Calu3 (cell line): ENCODE measurements at regions not wholly inside any gene's neighbourhood (a gene's known extent, or its start where the extent isn't known, plus 50 kb on each side); places are given as distances from the start of the nearest gene placed in this dataset.

ENCODE experiments used
- BruUV-seq: library from RNA; stranded (reverse); fragments of 400-500 nt; replicated peaks from 2 replicates; lab custom pipeline; 2021; lab: Mats Ljungman, UMichigan
- CTCF ChIA-PET: fragments of 300-600 bp; sonication (Branson Sonifier 250); formaldehyde crosslinking; loops from one replicate; lab custom pipeline; 2022; ENCODE audit warnings: antibody characterized with exemption; lab: Charles Lee
- DNase-seq: peaks from one replicate; pipeline ENCODE4 v3.0.0; 2022
- H3K27ac Mint-ChIP-seq: one replicate; pipeline ENCODE4 v1.8.0; 2022; ENCODE audit warnings: mixed read lengths; ENCODE audit not compliant: unreplicated experiment
- H3K27me3 Mint-ChIP-seq: one replicate; pipeline ENCODE4 v1.8.0; 2022; ENCODE audit warnings: mixed read lengths; ENCODE audit not compliant: unreplicated experiment
- H3K36me3 Mint-ChIP-seq: one replicate; pipeline ENCODE4 v1.8.0; 2022; ENCODE audit warnings: mild to moderate bottlenecking, moderate library complexity, mixed read lengths; ENCODE audit not compliant: insufficient read depth, unreplicated experiment
- H3K4me1 Mint-ChIP-seq: one replicate; pipeline ENCODE4 v1.8.0; 2022; ENCODE audit warnings: mild to moderate bottlenecking, low read depth, mixed read lengths; ENCODE audit not compliant: unreplicated experiment
- H3K4me3 Mint-ChIP-seq: one replicate; pipeline ENCODE4 v1.8.0; 2022; ENCODE audit warnings: mild to moderate bottlenecking, low read depth, moderate library complexity, mixed read lengths; ENCODE audit not compliant: unreplicated experiment
- H3K9me3 Mint-ChIP-seq: one replicate; pipeline ENCODE4 v1.8.0; 2022; ENCODE audit warnings: low read depth, mixed read lengths; ENCODE audit not compliant: unreplicated experiment
- intact Hi-C: fragments of 100-400 bp; cut with micrococcal nuclease; formaldehyde crosslinking; loops from one replicate; pipeline ENCODE4 v1.10.0; 2022; ENCODE audit not compliant: unreplicated experiment
- TF ChIP-seq, protein P1 (sequence below): fragments of 200-600 bp; IDR thresholded peaks from one replicate; pipeline ENCODE4 v1.8.0; 2022; ENCODE audit warnings: antibody characterized with exemption; ENCODE audit not compliant: unreplicated experiment

DNA sequence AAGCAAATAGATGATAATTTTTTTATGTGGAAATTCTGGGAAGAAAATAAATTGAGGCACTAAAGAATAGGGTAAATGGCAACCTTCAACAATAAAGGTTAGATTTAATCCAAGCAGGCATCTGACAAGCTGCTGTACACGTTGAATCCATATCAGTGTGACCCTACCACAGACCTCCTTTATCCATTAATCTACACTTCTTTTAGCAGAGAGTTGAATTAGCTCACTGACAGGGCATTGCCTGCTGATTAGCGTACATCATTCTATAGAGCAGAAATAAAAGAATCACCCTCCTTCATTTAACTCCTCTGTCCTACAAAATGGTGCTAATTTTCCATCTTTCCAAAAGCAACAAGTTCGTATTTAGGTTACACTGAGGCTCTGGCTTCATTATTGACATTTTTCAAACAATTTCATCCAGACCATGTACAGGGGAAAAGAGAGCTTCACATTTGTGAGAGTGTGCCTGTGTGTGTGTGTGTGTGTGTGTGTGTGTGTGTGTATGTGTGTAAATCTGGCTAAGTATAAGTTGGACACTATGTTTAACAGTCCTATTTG, 356.0 kb downstream of the TFEC start:
- BruUV-seq, result no TSS peak
- CTCF ChIA-PET, result no interaction called here
- Mint-ChIP-seq H3K4me3 (no peak overlapping the region), H3K36me3 (no peaks in the 10 kb centered on the region), H3K9me3 (no peaks in the 10 kb centered on the region), H3K27me3 (no peaks in the 10 kb centered on the region), H3K27ac (no peak overlapping the region), H3K4me1 (peaks cover 24% of the 10 kb centered on the region)
- TF ChIP-seq, protein P1, sequence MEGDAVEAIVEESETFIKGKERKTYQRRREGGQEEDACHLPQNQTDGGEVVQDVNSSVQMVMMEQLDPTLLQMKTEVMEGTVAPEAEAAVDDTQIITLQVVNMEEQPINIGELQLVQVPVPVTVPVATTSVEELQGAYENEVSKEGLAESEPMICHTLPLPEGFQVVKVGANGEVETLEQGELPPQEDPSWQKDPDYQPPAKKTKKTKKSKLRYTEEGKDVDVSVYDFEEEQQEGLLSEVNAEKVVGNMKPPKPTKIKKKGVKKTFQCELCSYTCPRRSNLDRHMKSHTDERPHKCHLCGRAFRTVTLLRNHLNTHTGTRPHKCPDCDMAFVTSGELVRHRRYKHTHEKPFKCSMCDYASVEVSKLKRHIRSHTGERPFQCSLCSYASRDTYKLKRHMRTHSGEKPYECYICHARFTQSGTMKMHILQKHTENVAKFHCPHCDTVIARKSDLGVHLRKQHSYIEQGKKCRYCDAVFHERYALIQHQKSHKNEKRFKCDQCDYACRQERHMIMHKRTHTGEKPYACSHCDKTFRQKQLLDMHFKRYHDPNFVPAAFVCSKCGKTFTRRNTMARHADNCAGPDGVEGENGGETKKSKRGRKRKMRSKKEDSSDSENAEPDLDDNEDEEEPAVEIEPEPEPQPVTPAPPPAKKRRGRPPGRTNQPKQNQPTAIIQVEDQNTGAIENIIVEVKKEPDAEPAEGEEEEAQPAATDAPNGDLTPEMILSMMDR, result no peak
- DNase-seq, result no peak
- intact Hi-C loops, result loop anchor here (5.0 kb wide), 1 partner anchor 442 kb away; no protein-coding TSS in a partner anchor

DNA sequence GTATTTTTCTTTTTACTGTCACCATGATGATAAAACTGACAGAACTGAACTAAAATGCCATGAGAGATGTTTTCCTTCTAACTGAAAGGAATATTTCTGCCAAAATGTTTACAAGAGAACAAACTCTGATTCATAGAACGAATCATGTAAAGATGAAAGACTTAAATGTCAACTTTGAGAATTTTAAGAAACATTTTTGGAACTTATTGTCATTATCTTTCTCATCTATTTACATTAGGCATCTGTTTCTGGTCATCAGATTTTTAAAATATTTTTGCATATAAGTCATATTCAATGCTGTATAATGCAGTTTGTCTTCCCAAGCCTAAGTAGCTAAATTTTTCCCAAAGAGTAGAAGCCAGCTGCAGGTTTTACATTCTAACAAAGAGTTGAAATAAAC, 358.5 kb downstream of the TFEC start:
- peaks cover 9% of the 10 kb centered on the region for H3K4me1 Mint-ChIP-seq
- no peaks in the 10 kb centered on the region for H3K27me3 Mint-ChIP-seq
- no peak overlapping the region for H3K4me3 Mint-ChIP-seq
- intact Hi-C loops, result no loop called here
- CTCF ChIA-PET, result no interaction called here
- no peak overlapping the region for H3K27ac Mint-ChIP-seq
- no peaks in the 10 kb centered on the region for H3K9me3 Mint-ChIP-seq
- TF ChIP-seq, protein P1, result no peak
- no TSS peak for BruUV-seq
- no peak for DNase-seq
- H3K36me3 Mint-ChIP-seq, result no peaks in the 10 kb centered on the region

DNA sequence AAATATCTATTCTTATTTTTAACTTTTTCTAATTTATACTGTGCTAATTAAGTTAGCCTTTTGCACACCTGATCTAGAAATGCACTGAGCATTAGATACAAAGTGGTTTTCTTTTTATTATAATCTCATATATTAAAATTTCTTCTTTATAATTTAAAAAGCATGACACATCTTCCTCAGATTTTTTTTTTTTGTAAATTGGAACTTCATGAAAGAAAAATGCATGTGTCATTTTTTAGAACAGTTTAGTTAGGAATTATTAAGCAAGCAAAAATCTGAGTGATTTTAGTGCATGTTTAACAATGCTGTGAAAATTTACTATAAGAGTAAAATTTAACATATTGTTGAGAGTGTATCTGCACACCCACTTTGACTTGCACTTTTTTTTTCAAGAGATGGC, 367.9 kb downstream of the TFEC start:
- Mint-ChIP-seq H3K4me3 (no peak overlapping the region), H3K27me3 (no peaks in the 10 kb centered on the region), H3K36me3 (no peaks in the 10 kb centered on the region), H3K9me3 (no peaks in the 10 kb centered on the region), H3K4me1 (peaks cover 24% of the 10 kb centered on the region), H3K27ac (no peak overlapping the region)
- DNase-seq, result no peak
- intact Hi-C loops, result no loop called here
- CTCF ChIA-PET, result no interaction called here
- BruUV-seq, result no TSS peak
- TF ChIP-seq, protein P1, result no peak

DNA sequence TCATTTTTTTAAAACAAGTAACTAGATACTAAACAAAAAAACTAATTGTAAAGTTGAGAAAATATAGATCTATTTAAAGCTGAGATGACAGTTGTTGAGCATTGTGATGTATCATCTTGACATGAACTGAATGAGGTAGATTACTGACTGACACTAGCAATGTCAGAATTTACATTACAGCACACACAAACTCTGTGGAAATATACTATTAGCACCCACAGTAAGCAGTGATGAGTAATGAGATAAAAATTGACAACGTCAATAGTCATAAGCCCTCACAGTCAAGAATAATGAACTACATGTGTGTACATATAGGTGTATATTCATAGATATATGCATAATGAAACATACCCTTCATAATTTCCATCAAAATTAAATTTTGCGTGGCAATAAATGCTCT, 368.4 kb downstream of the TFEC start:
- no peaks in the 10 kb centered on the region for H3K27me3 Mint-ChIP-seq
- intact Hi-C loops, result no loop called here
- peaks cover 24% of the 10 kb centered on the region for H3K4me1 Mint-ChIP-seq

More for the DNA sequence above, 368.4 kb downstream of the TFEC start:
- Mint-ChIP-seq H3K4me3 (no peak overlapping the region), H3K9me3 (no peaks in the 10 kb centered on the region), H3K36me3 (no peaks in the 10 kb centered on the region), H3K27ac (no peak overlapping the region)
- CTCF ChIA-PET, result no interaction called here
- TF ChIP-seq, protein P1, result no peak
- no peak for DNase-seq
- BruUV-seq, result no TSS peak
